Mesothelial cell of epicardium (in vitro differentiated cells): ENCODE measurements at regions not wholly inside any gene's neighbourhood (a gene's known extent, or its start where the extent isn't known, plus 50 kb on each side); places are given as distances from the start of the nearest gene placed in this dataset.

ENCODE experiments used
- DNase-seq, 2 experiments: peaks; one replicate each; pipeline ENCODE4 v3.0.0; 2021; ENCODE audit warnings: low spot score in 2 of 2; ENCODE audit not compliant: unreplicated experiment in 2 of 2
- H3K27ac Mint-ChIP-seq: 2 replicates; pipeline ENCODE4 v1.8.0; 2021; ENCODE audit warnings: mixed read lengths
- H3K27me3 Mint-ChIP-seq: 2 replicates; pipeline ENCODE4 v1.8.0; 2021; ENCODE audit warnings: low read depth, mixed read lengths
- H3K36me3 Mint-ChIP-seq: 2 replicates; pipeline ENCODE4 v1.8.0; 2021; ENCODE audit warnings: mixed read lengths
- H3K4me1 Mint-ChIP-seq: 2 replicates; pipeline ENCODE4 v1.8.0; 2021; ENCODE audit warnings: mixed read lengths
- H3K4me3 Mint-ChIP-seq: 2 replicates; pipeline ENCODE4 v1.8.0; 2021; ENCODE audit warnings: mild to moderate bottlenecking, moderate library complexity, mixed read lengths
- H3K9me3 Mint-ChIP-seq: 2 replicates; pipeline ENCODE4 v1.8.0; 2021; ENCODE audit warnings: mixed read lengths
- CTCF ChIP-seq: fragments of 200-600 bp; sonication (generic); IDR thresholded peaks from one replicate; pipeline ENCODE4 v1.5.0; 2021; ENCODE audit warnings: antibody characterized with exemption; ENCODE audit not compliant: unreplicated experiment

GRCh38 chr13:34458756-34459715 lies 483.0 kb upstream of the NBEA start:
- no peak for TF ChIP-seq CTCF
- H3K9me3 Mint-ChIP-seq: peaks cover 15% of the 10 kb centered on the region
- H3K27me3 Mint-ChIP-seq: no peaks in the 10 kb centered on the region
- no peaks in the 10 kb centered on the region for H3K36me3 Mint-ChIP-seq
- H3K4me1 Mint-ChIP-seq: no peaks in the 10 kb centered on the region
- no peak overlapping the region for H3K27ac Mint-ChIP-seq
- H3K4me3 Mint-ChIP-seq: no peak overlapping the region
- no peak for DNase-seq

GRCh38 chr13:34459856-34460255 lies 482.2 kb upstream of the NBEA start:
- Mint-ChIP-seq H3K36me3 (no peaks in the 10 kb centered on the region), H3K4me1 (peaks cover 5% of the 10 kb centered on the region), H3K27ac (no peak overlapping the region), H3K9me3 (peaks cover 11% of the 10 kb centered on the region), H3K4me3 (no peak overlapping the region), H3K27me3 (no peaks in the 10 kb centered on the region)
- no peak for TF ChIP-seq CTCF
- no peak for DNase-seq

- TF ChIP-seq CTCF: no peak
- Mint-ChIP-seq H3K36me3 (no peaks in the 10 kb centered on the region), H3K9me3 (peaks cover 2% of the 10 kb centered on the region), H3K27ac (no peak overlapping the region), H3K4me1 (peaks cover 8% of the 10 kb centered on the region), H3K27me3 (no peaks in the 10 kb centered on the region), H3K4me3 (no peak overlapping the region)
- no peak for DNase-seq
Measured at GRCh38 chr13:34462843-34463242, 479.2 kb upstream of the NBEA start.

DNA sequence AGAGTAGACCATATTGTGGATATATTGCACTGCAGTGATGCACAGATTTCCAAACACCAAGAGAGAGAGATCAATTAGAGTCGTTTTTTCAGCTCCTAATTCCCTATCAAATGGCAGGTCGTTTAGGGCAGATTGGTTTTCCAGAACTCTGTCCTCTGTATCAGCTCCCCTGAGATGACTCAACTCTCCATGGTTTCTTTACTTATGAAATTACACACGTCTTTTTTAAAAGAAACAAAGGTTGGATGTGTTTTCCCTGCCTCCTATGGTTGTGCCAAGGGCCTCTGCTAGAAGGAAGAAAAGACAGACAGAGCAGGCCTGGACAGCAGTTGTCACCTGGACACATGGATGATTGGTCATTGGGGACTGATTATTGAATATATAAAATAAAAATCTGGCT lies 478.1 kb upstream of the NBEA start:
- no peak overlapping the region for H3K4me3 Mint-ChIP-seq
- H3K36me3 Mint-ChIP-seq: no peaks in the 10 kb centered on the region
- H3K27ac Mint-ChIP-seq: no peak overlapping the region
- H3K9me3 Mint-ChIP-seq: no peaks in the 10 kb centered on the region
- no peak for TF ChIP-seq CTCF
- H3K27me3 Mint-ChIP-seq: no peaks in the 10 kb centered on the region
- DNase-seq: no peak
- H3K4me1 Mint-ChIP-seq: peaks cover 18% of the 10 kb centered on the region

GRCh38 chr13:34465423-34465922 lies 476.6 kb upstream of the NBEA start:
- H3K27me3 Mint-ChIP-seq: no peaks in the 10 kb centered on the region
- no peaks in the 10 kb centered on the region for H3K36me3 Mint-ChIP-seq
- H3K4me1 Mint-ChIP-seq: peaks cover 31% of the 10 kb centered on the region
- TF ChIP-seq CTCF: no peak
- no peaks in the 10 kb centered on the region for H3K9me3 Mint-ChIP-seq
- DNase-seq: no peak
- H3K4me3 Mint-ChIP-seq: no peak overlapping the region
- no peak overlapping the region for H3K27ac Mint-ChIP-seq
